T-helper 2 cell (primary cell): ENCODE measurements at regions not wholly inside any gene's neighbourhood (a gene's known extent, or its start where the extent isn't known, plus 50 kb on each side); places are given as distances from the start of the nearest gene placed in this dataset.
A peak's percentile ranks its signal among the peaks of the same experiment; 100 is the strongest.
"Not testable (repeated sequence)": the region's sequence is repeated elsewhere in the genome, so short reads cannot be mapped to it uniquely, and the experiment has no call there.

Experiments
- DNase-seq, 5 experiments: peaks; one replicate each; pipeline versions ENCODE4 v3.0.0 to v3.0.0-alpha.2; 2012 to 2022

DNA sequence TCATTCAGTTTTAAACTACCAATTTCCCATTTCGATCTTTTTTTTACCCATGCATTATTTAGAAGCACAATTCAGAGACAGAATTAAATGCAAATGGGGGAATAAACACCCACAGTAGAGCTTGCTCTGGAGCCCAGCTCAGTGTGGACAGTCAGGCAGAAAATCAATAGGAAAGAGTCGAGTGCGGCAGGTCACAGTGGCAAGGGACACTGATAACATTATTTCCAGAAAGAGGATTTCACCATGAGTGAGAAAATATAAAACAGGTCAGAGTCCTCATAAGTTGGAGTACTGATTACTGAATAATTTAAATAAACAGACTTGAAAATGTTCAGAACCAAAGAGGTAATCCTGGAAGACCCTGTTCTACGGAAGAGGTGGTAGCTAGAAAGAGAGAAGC is 532.5 kb downstream of the CCSER2 start:
- no peak for DNase-seq

DNA sequence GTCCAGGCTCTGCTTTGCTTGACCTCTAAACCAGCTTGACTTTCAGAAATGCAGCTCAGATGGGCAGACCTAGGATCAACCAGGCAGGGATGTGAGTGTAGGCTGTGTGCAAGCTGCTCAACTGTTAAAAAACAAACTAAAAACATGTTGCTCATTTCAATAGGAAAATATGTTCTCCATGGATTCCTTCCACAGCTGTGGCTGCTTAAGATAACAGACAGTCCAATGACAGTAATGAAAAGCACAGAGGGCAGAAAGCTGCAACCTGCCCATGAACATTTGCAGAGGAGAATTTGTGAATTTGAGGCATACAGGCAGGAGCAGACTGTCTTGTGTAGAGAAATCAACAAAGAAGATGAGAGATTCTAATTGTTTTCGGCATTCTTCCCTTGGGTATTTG is 534.2 kb downstream of the CCSER2 start:
- no peak for DNase-seq

DNA sequence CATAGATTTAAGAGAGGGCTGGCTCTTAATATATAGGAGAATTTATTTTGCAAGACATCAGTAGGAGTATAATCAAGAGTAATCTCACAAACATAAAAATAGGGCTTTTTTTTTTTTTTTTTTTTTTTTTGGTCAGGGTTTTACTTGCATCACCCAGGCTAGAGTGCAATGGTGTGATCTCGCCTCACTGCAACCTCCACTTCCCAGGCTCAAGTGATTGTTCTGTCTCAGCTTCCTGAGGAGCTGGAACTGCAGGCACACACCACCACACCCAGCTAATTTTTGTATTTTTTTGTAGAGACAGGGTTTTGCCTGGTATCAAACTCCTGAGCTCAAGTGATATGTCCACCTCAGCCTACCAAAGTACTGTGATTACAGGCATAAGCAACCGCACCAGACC is 535.3 kb downstream of the CCSER2 start:
- DNase-seq = no peak

DNA sequence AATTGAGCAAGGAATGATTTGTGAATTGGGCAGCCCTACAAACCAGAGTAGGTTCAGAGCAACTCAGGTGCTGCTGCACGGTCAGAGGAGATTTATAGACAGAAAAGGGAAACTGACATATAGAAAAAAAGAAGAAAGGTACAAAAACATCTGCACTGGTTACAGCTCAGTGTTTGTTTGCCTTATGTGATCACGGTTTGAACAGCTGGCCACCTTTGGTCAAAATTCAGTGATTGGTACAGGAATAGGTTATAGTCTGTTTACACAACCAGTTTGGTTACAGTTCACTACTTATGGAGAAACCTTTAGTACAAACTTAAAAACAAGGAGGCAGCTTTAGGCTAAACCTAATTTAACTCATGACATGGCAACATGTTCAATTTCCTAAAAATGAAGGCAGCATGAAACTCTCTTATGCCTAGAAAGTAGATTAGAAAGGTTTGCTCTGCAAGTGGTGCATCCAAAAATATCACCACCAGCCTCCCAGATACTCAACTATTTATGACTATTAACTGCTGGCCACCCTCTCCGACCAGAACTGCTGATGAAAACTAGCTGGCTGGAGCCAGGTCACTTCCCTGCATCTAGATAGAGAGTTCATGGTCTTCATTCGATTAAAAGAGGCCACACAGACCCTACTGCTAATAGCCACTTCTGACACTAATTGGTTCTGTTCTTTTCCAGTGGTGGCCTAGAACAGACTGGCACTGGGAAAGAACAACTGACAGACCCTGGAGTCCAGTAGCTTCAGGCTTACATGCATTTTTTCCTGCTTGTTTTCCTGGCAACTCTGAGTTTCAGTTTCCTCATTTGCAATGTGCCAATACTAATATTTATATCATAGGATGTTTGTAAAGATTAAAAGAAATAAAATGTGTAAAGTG is 548.0 kb downstream of the CCSER2 start:
- no peak for DNase-seq

DNA sequence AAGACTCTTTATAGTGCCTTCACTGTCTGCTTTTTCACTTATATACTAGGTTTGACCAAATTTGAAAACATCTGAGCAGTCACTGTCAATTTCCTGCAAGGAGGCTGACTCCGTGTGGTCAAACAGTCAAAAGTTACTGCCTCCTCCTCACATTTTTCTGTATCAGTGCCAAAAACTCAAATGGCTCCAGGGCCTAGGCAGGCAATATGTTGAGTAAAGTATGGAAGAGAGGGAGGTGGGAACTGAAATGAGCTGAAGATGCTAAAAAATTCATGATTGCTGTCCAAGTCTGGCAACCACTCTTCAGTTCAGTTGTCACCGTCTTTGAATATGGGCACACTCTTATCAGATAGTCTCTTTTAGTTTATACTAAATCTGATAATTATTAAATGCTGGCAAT is 551.6 kb downstream of the CCSER2 start:
- no peak for DNase-seq

DNA sequence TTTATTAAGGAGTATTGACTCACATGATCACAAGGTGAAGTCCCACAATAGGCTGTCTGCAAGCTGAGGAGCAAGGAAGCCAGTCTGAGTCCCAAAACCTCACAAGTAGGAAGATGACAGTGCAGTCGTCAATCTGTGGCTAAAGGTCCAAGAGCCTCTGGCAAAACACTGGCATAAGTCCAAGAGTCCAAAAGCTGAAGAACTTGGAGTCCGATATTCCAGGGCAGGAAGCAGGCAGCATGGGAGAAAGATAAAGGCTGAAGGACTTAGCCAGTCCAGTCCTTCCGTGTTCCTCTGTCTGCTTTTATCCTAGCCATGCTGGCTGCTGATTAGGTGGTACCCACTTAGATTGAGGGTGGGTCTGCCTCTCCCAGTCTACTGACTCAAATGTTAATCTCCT is 553.3 kb downstream of the CCSER2 start:
- not testable (repeated sequence) for DNase-seq

DNA sequence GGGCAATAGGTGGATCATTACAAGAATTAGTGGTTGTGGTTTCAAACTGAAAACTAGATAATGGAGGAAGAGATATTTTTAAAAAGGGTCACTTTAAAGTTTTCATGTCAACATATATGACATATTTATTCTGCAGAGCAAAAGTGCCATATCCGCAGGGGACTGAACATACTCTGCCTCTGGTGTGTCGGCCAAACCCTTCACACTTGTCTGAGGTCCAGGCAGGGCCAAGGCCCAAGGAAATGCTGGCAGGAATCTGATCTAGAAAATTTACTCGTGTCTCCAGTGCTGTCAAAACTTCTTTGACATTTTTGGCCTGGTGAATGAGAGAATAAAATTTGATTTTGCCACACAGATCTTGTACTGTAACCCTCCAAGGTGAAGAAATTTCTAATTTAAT is 562.3 kb downstream of the CCSER2 start:
- no peak for DNase-seq

DNA sequence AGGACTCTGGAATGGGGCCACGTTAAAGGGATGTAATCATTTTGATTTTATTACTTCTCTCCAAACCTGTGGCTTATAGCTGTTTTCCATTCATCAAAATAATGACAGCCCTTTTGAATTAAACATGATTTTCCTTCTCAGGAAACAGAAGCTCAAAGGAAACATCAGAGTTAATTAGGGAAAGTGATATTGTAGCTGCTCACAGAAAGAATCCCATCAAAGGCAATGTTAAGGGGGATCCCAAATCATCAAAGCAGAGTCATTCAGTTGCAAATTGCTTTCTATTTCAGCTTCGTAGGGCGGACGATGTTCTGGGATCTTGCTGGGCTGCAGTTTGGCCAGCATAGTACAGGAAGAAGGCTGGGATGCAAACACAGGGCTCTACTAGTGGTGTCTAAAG is 563.2 kb downstream of the CCSER2 start:
- DNase-seq = no peak

DNA sequence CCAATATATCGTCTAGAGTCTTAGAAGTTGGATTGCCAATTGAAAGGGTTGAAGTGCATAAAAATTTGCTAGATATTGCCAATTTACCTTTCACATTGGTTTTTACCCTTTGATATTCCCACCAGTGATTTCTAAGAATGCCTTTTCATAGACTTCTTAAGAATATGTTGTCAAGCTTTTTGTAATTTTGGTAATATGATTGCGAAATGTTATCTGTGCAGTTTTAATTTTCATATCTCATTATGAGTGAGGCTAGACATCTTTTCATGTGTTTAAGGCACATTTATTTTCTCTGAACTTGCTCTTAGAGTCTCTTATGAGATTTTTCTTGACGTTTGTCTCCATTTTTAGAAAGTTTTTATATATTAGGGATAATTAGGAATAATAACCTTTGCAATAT is 567.2 kb downstream of the CCSER2 start:
- DNase-seq = no peak

DNA sequence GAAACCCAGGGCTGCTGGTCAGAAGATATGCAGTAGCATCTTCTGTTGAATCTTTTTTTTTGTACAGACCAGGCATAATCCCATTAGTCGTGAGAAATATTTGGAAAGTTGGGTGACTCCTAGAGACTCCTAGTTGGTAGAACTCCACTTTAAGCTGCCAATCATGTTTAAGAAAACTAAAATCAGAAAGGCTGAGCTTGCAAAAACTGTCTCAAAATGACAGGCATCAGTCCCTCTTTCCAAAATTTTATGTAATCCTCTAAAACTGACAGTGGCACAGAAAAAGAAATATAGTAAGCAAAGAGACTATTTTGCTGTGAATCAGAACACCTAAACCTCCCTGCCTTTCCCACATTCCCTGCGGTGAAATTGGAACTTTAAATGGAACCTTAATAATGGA is 568.5 kb downstream of the CCSER2 start:
- DNase-seq = no peak

DNA sequence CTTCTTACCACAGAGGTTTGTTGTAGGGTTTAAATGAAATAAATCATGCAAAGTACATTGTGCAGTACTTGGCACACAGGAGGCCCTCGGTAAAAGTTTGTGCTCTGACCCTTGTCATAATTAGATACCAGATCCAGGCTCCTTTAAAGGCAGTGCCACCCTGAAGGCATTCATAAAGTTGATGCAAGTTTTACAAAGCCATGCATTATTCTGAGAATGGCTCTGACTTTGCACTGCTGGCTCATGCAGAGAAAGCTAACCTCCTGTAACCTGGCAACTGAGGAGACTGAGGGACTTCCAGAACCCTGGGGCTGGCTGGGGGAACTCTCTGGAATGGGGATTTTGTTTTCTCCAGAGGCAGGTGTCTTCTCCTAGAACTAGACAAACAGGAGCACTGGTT is 570.9 kb downstream of the CCSER2 start:
- no peak for DNase-seq

DNA sequence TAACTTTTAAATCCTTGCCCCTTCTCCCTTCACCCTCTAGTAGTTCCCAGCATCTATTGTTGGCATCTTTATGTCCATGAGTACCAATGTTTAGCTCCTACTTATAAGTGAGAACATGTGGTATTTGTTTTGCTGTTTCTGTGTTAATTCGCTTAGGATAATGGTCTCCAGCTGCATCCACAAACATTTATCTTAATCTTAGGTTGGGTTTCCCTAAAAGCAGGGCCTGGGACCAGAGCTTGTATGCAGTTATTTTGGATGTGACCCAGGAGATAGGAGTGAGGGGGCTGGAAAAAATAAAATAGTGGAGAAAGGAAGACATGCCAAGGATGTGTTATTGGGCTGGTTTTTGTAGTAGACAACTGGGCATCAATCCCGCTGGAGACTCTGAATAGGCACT is 571.8 kb downstream of the CCSER2 start:
- DNase-seq = no peak

DNA sequence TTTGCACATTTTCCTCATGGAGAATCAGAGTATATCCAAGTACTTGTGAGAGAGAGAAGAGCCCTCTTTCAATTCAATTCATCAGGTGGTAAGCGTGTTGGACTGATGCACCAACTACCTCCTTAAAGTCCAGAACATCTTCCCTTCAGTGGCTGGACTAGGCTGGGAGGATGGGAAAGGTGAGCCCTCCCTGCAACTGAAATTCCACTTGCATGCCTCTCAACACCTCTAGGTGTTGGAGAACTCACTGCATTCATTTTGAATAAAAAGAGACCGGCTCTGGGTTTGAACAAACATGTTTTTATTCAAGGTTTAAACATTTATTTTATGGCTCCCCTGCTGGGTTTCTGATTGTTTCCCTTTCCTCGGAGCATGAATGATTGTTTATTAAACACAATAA is 573.5 kb downstream of the CCSER2 start:
- no peak for DNase-seq

DNA sequence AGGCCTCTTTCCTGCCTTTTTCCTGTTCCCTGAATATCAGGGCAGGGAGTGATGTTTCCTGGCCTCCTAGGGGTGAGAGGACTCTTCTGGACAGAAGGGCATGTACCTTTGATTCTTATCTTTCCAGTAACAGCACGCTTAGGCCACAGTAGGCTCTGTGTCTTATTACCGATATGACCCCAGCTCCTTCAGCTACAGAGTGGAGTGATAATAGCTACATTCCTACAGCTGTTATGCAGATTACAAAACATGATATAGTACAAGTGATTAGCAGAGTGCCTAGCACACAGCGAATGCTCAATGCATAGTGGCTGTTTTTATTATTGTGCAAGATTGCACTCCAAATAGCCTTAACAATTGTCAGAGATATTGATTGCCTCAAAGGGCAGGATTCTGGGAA is 574.2 kb downstream of the CCSER2 start:
- DNase-seq = no peak

DNA sequence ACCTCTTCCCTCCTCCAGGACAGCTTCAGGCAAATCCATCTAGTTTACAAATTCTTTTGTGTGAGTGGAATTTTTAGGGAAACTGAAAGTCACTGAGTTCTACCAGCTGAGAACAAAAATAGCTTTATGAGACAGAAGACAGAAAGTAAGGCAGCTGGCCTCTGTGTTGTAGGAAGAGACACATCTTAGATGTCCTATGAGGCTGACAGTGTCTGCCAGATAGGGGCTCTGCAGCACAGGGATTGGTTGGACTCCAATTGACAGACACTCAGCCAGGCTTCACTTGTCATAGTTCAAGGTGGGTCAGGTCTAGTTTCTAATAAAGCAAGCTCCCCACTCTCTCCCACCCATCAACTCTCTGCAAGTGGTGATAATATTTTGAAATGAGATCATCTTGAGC is 574.9 kb downstream of the CCSER2 start:
- DNase-seq = no peak

DNA sequence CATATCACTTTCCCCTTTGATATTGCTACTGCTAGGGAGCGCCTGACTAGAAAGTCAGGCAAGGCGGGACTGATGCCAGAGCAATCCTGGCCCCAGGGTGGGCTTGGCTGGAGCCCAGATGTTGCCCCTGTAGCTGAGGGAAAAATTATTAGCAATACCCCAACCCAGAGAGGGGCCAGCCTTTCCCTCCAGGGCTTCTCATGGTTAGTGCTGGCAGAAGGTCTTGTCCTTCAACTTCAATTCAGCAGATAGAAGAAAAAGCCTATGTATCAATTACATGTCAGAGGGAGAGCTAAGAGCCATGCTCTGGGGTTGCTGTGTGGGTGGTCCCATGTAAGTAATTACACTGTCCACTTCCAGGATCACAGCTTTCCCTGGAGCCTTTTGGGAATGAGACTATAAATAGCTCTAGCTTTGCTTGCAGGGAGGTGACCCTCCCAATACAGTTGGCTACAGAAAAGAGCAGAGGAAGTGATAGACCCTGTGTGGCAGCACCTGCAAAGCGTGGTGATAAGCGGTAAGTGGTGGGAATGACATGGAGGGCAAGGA is 579.1 kb downstream of the CCSER2 start:
- no peak for DNase-seq

DNA sequence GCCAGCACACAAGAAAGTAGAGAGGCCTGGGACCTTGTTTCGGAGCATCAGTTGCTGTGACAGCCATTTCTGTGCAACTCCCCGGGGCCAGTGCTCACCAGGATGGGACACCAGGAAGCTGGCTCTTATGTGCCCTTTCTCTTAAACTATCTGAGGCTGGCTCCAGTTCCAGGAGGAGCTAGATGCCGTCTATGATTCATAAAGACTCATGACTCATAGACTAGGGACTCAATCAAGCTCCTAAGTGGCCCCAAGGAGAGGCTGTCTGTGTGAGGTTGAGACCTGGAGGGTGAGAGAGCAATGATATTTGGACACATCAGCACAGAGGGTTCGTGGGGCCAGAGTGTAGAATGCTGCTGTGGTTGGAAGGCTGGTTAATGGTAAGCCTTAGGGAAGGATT is 580.1 kb downstream of the CCSER2 start:
- no peak for DNase-seq

DNA sequence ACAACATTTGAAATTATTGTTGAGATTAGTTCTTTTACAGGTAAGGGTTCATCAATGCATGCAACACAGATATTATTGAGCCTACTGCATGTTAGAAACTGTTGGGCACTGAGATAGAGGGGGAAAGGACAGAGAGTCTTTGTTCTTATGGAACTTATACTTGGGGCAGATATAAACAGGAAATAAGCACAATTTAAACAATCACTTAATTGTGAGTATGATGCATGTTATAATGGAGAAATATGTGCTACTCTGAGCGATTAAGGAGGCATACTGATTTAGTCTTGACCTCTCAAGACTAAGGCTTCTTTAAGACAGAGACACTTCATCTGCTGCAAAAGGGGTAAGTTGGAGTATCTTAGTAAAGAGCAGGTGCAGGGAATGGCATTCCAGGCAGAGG is 593.3 kb downstream of the CCSER2 start:
- no peak for DNase-seq

DNA sequence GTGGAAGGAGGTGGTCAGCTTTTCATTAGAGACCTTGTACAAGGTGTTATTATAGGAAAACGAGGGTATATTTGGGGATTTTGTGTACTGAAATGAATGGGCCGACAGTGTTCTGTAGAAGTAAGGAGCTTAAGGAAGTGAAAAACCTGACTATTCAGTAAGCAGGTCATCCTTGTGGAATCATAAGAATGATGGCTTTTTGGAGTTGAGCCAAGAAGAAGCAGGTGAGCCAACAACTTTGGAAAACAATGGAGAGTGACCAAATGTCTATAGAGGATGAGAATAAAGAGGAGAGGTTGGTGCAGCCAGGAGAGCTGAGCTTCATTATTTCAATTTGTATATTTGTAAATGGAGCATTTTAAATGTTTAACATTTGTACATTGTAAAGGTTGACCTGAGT is 595.7 kb downstream of the CCSER2 start:
- no peak for DNase-seq

DNA sequence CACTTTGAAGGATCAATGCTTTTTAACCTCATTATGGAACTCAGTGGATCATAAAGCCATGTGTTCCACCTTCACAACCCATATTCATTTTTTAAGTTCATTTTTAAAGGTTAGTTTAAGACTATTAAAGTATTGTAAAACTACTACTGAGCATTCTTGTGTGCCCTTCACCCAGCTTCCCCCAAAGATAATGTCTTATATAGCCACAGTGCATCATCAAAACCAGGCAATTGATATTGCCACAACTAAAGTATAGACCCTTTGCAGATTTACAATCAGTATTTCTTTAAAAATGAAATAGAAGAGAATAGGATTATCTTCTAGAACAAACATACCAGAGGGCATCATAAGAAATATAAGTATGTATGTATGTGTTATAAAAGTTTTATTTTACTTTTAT is 597.1 kb downstream of the CCSER2 start:
- no peak for DNase-seq

DNA sequence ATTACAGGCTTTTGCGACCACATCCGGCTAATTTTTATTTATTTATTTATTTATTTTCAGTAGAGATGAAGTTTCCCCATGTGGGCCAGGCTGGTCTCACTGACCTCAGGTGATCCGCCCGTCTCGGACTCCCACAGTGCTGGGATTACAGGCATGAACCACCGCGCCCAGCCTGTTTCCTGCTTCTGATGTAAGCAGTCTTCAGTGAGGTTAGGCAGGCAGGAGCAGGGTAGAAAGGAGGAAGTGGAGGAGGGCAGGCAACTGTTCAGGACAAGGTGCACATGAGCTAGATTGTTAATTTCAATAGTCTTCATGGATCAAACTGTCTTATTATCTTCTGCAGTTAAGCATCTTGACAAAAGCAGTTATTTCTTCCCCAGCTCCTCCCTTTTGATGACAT is 605.0 kb downstream of the CCSER2 start:
- no peak for DNase-seq

DNA sequence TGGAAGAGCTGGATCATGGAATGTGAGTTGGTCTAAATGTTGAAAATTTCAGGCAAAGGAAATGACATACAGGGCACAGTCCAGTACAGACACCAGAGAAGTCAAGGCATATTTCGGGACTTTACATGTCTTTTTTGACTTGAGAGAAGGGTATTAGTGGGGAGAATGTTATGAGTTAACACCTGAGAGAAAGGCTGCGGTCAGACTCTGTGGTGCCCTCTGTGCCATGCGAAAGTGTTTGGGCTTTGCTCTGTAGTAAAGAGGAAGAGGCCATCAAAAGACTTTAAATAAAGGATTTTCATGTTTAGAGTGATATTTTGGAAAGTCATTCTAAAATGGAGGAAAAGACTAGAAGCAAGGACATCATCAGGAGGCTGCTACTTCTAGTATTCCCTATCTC is 607.4 kb downstream of the CCSER2 start:
- no peak for DNase-seq

DNA sequence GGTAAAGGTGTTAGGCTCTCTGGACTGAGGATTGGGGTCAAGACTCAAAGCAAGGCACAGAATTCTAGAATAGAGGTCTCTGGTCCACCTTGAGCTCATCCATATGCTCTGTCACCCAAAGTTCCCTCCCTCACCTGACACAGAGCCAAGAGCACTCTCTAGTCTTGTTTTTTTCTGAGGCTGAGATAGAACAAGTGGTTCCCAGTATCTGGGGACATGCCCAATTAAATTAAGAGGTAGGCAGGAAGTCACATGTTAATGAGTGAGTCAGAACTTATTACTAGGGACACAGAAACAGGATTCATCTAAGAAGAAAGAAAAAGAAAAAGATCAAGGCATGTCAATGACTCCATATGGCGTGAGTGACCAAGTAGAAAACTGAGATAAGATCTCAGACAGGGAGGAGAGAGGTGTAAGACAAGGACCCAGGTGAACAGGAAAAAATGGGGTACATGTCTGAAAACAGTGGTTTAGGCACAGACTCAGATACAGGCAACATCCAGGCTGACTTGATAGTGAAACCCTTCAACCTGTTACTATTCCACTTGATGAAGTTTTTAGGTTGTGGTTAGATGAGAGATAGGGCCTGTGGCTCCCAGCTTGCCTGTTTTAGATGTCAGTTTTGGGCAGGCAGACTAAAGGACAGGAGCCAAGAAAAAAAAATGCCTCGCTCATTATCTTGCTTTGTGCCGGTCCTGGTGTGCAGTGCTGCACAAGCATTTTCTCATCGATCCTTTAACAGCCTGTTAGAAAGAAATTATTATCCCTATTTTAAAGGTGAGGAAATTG is 609.9 kb downstream of the CCSER2 start:
- DNase-seq = peak in 1 of 5 experiments; percentile 38

DNA sequence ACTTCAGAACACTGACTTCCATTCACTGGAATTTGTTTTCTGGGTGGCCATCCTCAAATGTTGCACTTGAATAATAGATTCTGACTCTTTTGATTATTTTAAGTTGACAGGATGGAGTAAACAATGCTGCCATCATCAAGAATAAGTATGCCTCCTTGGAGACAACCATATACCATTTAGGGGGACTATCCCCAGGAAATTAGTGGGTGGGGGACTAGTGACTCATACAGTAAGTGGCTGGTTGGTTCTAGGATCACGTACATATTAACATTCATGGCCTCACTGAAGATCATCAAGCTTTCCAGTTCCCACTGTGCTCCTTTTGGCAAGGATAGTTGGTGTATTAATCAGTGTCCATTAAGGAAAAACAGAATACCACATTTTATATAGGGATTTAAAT is 615.2 kb downstream of the CCSER2 start:
- DNase-seq = no peak
